GM23248 (cell line): ENCODE measurements at regions not wholly inside any gene's neighbourhood (a gene's known extent, or its start where the extent isn't known, plus 50 kb on each side); places are given as distances from the start of the nearest gene placed in this dataset.

Experiments used
- EZH2 ChIP-seq: fragments of 200-600 bp; sonication (generic); IDR thresholded peaks from 2 replicates; pipeline ENCODE4 v1.6.1; 2018; ENCODE audit warnings: antibody characterized with exemption, mild to moderate bottlenecking; ENCODE audit not compliant: insufficient read depth, poor library complexity, severe bottlenecking
- EZH2phosphoT487 ChIP-seq: fragments of 200-600 bp; sonication (generic); IDR thresholded peaks from 2 replicates; pipeline ENCODE4 v1.6.1; 2018; ENCODE audit warnings: antibody characterized with exemption, moderate library complexity, mild to moderate bottlenecking, low read depth; ENCODE audit not compliant: insufficient read depth

- TF ChIP-seq EZH2 (no peak), EZH2phosphoT487 (no peak)
Measured at GRCh38 chr10:37654466-37654865, 202.9 kb downstream of the ZNF248 start.
